GM12864 (cell line): ENCODE measurements at regions not wholly inside any gene's neighbourhood (a gene's known extent, or its start where the extent isn't known, plus 50 kb on each side); places are given as distances from the start of the nearest gene placed in this dataset.
"Not testable (repeated sequence)": the region's sequence is repeated elsewhere in the genome, so short reads cannot be mapped to it uniquely, and the experiment has no call there.

Source experiments
- DNase-seq: peaks from one replicate; pipeline ENCODE4 v3.0.0-alpha.2; 2011; ENCODE audit warnings: low read depth
- H3K4me3 ChIP-seq: 2 replicates; pipeline ENCODE4 v1.5.1; 2011; ENCODE audit warnings: mild to moderate bottlenecking, low read depth, low read length, control low read depth
- CTCF ChIP-seq: IDR thresholded peaks from 2 replicates; pipeline ENCODE4 v1.5.1; 2011; ENCODE audit warnings: low read depth, mild to moderate bottlenecking, moderate library complexity, low read length, control low read depth, inconsistent platforms; ENCODE audit errors: missing control alignments

GRCh38 chr10:120108916-120109315 is 216.4 kb downstream of the SEC23IP start:
- TF ChIP-seq CTCF: no peak
- no peak overlapping the region for H3K4me3 ChIP-seq
- no peak for DNase-seq

DNA sequence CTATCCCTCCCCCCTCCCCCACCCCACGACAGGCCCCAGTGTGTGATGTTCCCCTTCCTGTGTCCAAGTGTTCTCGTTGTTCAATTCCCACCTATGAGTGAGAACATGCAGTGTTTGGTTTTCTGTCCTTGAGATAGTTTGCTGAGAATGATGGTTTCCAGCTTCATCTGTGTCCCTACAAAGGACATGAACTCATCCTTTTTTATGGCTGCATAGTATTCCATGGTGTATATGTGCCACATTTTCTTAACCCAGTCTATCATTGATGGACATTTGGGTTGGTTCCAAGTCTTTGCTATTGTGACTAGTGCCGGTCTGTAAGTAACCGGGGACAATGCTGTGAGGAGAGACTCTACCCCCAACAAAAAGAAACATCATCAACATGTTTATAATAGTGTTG is 217.2 kb downstream of the SEC23IP start:
- not testable (repeated sequence) for H3K4me3 ChIP-seq, DNase-seq

DNA sequence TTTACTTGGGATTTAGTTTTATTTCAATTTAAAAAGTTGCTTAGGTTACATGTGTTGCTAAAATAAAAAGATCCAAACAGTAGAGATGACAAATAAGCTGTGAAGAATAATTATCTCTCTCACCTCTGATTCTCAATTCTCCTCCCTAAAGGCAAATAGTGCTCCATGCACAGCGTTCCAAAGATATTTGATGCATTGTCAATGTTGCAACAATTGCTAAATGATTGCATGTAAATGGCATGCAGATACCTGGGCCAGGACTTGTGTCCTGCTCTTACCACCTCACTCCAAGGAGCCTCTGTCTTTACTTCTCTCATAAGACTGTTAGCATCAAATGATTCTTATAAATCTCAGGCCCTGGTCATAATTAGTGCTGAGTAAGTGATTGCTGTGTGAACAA is 217.7 kb downstream of the SEC23IP start:
- TF ChIP-seq CTCF: no peak
- no peak for DNase-seq
- no peak overlapping the region for H3K4me3 ChIP-seq

GRCh38 chr10:120111628-120112027 is 219.1 kb downstream of the SEC23IP start:
- no peak overlapping the region for H3K4me3 ChIP-seq
- no peak for DNase-seq
- TF ChIP-seq CTCF: no peak

GRCh38 chr10:120112809-120113208 is 220.3 kb downstream of the SEC23IP start:
- DNase-seq: no peak
- H3K4me3 ChIP-seq: no peak overlapping the region
- TF ChIP-seq CTCF: no peak

DNA sequence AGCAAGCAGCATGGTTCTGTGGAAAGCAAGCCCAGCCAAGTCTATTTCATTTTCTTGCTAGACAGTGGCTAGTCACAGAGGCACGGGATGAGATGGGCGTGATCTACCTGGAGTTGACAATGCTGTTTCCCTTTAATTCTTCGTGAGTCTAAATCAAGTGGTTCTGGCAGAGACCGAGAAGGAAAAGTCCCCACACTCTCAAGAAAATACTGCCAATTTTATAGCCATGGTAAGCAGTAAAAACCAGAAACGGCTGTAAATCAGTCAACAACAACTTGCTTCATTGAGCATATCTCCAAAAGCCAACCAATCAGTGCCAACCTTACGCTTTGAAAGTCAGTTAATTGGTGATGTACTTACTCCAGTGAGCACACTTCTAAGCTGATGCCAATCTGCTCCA is 223.4 kb downstream of the SEC23IP start:
- no peak for DNase-seq
- no peak for TF ChIP-seq CTCF
- no peak overlapping the region for H3K4me3 ChIP-seq

- no peak for TF ChIP-seq CTCF
These were observed 229.2 kb downstream of the SEC23IP start for GRCh38 chr10:120121768-120122167.

DNA sequence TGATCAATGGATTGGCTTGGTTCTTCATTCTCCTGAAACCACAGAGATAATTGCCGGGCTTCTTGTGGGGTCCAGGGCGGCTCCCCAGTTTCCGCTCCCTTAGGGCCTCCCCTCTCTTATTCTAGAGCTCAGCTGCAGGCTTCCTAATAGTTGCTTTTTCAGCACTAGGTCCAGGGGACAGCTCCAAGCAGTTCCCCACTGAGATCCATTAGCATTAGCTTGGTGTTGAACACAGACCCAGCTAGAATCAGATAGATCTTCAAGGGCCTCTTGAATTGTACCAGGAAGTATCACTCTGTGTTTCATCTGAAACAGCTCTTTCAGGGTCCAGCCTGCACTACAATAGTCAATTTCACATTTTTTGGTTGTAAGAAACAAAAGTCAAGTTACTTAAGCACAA is 238.7 kb downstream of the SEC23IP start:
- H3K4me3 ChIP-seq: no peak overlapping the region
- DNase-seq: no peak
- TF ChIP-seq CTCF: no peak

More at GRCh38 chr10:120121768-120122167, 229.2 kb downstream of the SEC23IP start:
- no peak overlapping the region for H3K4me3 ChIP-seq
- DNase-seq: no peak
